Stimulated activated CD4-positive, alpha-beta T cell treated with anti-CD3 and anti-CD28 coated beads, Interleukin-4, amount 100 ng/mL, for 24 hours (primary cell): ENCODE measurements at regions not wholly inside any gene's neighbourhood (a gene's known extent, or its start where the extent isn't known, plus 50 kb on each side); places are given as distances from the start of the nearest gene placed in this dataset.
"Not testable (repeated sequence)": the region's sequence is repeated elsewhere in the genome, so short reads cannot be mapped to it uniquely, and the experiment has no call there.

Experiments
- DNase-seq: peaks from one replicate; pipeline ENCODE4 v3.0.0-alpha.2; 2020

- DNase-seq = no peak
Observed at GRCh38 chr2:59770651-59771050, 782.8 kb downstream of the BCL11A start.

DNA sequence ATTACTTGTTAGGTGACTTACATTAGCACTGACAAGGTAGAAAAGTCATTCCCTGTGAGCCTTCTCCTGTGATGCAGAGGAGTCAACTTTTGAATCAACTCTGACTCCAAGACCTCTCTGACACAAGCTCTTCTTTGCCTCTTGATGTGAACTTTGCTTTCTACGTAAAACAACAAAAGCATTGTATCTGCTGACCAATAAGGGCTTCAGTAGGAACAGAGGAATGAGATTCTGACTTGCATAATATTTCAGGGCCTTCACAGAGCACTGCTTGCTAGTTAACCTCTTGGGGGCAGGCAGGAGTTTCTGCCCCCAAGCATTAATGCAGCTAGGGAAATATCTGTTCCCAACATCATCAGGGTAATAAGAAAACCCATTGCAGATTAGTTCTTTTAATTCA, 791.5 kb downstream of the BCL11A start:
- no peak for DNase-seq

DNA sequence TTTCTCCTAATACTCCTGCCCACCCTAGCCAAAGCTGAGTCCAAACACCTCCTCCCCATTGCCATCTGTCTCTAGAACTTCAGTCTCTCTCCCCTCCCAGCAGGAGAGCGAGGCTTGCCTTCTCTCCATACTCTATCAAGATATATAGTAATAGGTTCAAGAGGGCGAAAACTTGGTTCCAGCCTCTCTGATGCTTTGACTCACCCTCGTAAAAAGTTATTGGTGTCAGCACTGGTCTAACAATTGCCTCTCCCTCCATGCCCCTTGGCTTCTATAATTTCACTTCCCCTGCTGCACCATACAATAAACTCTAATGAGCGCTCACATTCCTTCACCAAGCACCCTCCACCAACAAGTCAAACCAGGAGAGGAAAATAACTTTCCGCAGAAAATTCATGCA, 797.3 kb downstream of the BCL11A start:
- no peak for DNase-seq

- no peak for DNase-seq
Observed at GRCh38 chr2:59754011-59754735, 799.3 kb downstream of the BCL11A start.

GRCh38 chr2:59752512-59752911, 800.9 kb downstream of the BCL11A start:
- DNase-seq = no peak

DNA sequence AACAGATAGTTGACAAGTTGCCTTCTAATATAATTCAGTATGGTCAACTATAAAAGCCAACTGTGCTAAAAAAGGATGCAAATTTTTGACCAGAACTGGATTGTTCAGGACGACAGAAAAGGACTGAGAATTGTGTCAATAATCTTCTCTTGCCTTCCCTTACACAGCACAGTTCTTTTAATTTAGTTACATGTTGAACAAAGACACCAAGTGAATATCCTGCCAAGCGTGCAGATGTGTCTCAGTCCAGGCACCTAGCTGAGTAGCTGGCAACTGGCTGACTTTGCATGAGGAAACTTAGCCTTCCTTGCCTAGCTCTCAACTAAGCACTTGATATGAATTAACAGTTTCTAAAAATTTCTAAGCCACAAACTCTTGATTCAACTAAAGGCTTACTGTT, 801.4 kb downstream of the BCL11A start:
- no peak for DNase-seq

DNA sequence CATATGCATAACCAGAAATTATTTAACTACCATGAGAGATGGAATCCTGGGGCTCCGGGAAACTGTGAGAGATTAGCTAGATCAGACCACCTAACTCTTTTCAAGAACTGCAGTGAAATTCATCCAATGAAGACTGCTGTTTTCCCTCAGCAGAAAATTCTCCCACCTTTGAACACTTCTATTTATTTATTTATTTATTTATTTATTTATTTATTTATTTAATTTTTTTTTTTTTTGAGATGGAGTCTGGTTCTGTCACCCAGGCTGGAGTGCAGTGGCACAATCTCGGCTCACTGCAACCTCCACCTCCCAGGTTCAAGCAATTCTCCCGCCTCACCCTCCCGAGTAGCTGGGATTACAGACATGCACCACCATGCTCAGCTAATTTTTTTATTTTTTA, 802.2 kb downstream of the BCL11A start:
- DNase-seq = not testable (repeated sequence)

DNA sequence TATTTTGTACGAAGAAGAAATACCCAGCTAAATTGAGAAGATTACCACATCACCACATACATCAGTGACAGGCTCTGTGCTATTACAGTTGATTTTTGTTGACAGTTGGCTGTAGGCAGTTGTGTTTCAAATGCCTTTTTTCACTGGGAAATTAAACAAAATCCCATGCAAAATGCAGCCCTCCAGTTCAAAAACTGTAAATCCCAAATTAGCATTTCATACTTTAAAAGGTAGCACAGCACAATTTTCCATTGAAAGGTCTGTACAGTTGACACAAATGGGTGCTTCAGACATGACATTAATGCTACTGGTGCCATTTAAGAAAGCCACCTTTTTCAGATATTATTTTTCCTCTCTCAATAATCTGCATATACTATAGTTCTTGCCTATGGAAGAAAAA, 807.2 kb downstream of the BCL11A start:
- no peak for DNase-seq

GRCh38 chr2:59745085-59745484, 808.4 kb downstream of the BCL11A start:
- no peak for DNase-seq

GRCh38 chr2:59744436-59744835, 809.0 kb downstream of the BCL11A start:
- DNase-seq = no peak

DNA sequence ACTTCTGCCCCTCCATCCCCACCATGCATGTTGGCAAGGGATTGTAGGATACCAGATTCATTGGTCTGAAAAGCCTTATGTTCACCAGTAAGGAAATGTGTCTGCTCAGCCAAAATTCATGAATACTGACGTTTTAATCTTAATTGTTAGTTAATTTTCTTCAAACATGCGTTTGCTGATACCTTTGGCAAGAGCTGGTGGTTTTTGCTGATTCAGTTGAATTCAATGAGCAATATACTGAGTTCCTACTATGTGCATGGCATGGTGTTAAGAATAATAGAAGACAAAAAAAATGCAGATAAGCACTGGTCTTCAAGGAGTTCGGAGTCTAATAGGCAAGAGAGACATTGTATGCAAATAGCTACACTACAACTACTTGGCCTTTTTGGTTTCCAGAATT, 811.6 kb downstream of the BCL11A start:
- no peak for DNase-seq

DNA sequence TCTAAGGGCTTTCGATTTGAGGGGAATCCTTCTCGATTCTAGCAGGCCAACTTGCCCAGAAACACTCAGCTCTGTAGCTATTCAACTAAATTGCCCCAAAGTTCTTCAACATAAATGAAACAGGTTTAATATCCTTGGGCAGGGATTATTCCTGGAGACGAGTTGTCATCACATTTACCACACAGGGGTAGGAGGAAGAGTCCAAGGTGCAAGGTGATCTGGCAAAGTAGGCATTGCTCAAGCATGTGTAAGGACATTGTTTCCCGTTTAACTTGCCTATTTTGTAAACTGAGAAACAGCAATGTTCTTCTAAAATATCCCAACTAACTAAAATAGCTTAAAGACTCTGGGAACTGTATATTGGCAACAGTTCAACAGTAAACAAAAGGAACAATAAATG, 814.3 kb downstream of the BCL11A start:
- DNase-seq = no peak

DNA sequence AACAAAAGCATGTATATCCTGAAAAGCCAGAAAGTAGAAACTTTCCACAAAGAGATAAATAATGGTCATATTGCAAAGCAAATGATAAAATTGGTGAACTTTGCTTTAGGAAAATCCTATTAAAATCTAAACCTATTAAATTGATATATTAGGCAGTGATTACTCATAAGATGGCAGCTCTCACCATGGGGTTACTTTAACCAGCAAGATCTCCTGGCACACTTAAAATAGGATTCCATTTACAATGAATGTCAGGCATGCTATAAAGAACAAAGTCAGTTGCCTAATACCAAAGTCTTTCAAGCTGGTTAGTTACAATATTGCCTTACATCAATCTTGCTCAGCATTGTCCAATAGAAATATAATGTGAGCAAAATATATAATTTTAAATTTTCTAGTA, 816.2 kb downstream of the BCL11A start:
- no peak for DNase-seq

DNA sequence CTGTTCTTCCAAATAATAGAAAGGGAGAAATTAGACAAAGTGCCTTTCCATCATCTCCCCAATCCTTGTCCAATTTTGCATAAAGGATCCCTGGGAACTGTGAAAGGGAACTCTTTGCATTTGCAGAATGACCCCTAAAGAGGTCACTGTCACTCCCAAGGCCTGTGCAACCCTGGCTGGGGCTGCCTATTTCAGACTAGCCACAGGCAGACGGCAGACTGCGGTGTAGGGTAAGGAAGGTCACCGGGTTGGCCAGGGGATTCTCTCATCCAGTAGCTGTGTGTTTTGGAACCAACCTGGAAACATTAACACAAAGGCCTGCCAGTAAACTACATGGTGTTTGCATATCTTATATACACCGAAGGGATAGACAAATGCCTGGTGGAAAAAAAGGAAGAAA, 818.7 kb downstream of the BCL11A start:
- no peak for DNase-seq

DNA sequence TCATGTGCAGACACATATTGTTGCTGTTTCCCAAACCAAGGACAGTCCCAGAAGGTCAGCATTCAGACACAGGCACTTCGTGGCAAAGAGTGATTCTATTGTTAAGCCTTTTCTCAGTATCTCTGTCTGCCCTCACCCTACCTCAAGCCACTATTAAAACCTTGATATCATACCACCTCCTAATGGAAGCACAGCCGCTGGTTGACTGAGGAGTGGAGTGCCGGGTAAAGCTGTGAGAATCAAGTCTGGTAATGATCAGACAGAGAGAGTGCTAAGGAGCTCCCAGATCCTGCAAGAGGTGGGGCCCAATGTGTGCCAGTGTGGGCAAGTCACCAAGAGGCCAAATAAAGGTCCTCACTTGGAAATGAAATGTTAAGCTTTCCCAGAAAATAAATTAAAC, 819.5 kb downstream of the BCL11A start:
- no peak for DNase-seq

- no peak for DNase-seq
Observed at GRCh38 chr2:59733567-59733930, 819.9 kb downstream of the BCL11A start.

- DNase-seq = no peak
Observed at GRCh38 chr2:59732871-59733566, 820.4 kb downstream of the BCL11A start.

- DNase-seq = no peak
Observed at GRCh38 chr2:59727121-59727590, 826.3 kb downstream of the BCL11A start.

DNA sequence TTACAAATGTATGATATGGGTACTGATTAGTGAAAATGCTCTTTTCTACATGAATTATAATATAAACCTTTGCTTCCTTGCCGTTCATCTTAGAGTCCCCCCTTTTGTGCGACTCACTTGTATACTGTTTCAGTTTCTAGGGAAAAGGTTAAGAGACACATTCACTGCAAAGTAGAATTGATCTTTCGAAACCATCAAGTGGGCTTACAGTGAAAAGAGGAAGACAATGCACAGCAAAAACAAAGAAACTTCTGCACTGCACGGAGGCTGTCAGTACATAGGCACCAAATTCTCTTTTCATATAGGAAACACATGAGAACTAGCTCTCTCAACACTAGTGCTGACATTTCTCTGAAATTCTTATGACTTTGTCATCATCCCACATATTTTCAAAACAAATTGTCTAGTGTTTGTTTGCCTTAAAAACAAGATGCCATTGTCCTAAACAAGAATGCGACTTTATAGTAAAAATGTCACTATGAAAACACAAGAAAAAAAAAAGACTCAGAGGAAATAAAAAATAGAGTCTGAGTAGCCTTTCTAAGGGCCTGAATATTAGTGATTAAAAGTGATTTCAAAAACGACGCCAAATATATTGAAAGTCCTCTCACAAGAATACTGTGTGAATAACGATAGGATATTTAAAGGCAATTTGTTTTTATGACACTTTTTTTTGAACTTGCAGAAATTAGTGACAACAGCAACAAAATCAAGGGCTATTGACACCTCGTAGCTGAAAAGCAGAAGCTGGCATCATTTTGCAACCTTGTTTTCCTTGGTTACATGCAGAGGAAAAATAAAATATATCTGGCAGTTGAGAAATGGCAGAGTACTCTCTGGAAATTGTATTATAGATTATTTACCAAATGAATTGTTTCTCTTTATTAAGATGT, 827.0 kb downstream of the BCL11A start:
- no peak for DNase-seq

DNA sequence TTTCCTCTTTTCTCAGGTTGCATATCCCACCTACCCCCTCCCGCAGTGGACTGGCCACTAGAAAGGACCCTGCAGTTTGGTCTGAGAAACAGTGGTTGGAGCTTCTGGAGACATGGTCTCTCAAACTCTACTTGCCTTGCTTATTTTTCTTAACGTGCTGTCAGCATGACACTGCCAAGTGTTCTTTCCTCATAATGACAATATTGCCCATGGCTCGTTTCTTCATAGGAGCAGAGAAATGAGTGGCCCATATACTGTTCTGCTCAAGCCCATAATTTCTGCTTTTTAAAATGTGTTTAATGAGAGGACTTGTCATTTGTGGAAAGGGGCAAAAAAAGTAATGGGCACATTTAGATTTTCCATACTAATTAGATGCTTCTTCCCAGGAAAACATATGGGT, 828.7 kb downstream of the BCL11A start:
- no peak for DNase-seq

- no peak for DNase-seq
Observed at GRCh38 chr2:59720296-59720866, 833.1 kb downstream of the BCL11A start.

DNA sequence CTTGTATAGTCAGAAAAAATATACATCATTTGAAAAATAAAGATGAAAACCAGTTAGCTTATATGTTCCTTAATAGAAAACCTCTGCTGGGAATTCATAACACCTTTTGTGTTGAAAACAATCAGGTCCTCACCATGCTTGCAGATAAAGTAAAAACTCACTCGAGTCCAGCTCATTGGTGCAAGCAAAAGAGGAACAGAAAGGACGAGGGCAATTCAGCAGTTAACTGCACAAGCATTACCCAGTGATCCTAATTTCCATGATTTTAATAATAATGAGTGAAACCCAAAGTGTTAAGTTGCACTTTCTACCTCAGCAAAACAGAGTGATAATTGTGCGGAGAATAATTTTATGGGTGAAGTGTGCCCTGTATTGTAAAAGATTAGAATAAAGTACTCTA, 839.9 kb downstream of the BCL11A start:
- DNase-seq = no peak

DNA sequence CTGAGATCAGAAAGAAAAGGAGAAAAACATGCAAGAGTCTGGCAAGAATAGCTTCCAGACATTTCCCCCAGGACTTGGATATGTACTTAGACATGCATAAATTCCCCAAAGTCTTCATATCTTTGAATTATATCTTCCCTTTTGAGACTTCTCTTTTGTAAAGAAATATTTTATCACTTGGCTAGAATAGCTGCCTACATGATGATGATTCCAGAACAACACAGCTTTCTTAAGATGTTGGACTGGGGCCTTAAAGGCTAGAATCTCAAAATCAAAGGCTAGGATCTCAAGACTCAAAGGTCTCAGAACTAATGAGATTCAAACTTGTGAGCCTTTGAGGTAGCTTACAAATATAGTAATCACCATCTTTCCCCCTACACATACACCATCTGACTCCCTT, 842.3 kb downstream of the BCL11A start:
- no peak for DNase-seq
